22Rv1 (cell line): ENCODE measurements at regions not wholly inside any gene's neighbourhood (a gene's known extent, or its start where the extent isn't known, plus 50 kb on each side); places are given as distances from the start of the nearest gene placed in this dataset.
"Not testable (repeated sequence)": the region's sequence is repeated elsewhere in the genome, so short reads cannot be mapped to it uniquely, and the experiment has no call there.

Experiments used
- CTCF ChIP-seq: fragments of 450-650 bp; IDR thresholded peaks from 2 replicates; pipeline ENCODE4 v1.5.1; 2017; ENCODE audit warnings: mild to moderate bottlenecking
- ZFX ChIP-seq: fragments of 450-650 bp; IDR thresholded peaks from 2 replicates; pipeline ENCODE4 v1.6.1; 2017; ENCODE audit warnings: antibody characterized with exemption, borderline replicate concordance

DNA sequence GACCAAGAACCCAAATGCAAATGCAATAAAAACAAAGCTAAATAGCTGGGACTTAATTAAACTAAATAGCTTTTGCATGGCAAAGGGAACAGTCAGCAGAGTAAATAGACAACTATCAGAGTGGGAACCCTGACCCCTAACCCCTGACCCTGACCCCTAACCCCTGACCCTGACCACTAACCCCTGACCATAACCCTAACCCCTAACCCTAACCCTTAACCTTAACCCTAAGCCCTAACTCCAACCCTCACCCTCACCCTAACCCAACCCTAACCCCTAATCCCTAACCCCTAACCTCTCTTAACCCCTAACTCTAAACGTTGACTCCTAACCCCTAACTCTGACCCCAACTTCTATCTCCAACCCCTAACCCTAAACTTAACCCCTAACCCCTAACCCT lies 3014.3 kb upstream of the TEKT4 start:
- not testable (repeated sequence) for TF ChIP-seq CTCF, ZFX
